Left lung (tissue), 4 donors: ENCODE measurements at regions not wholly inside any gene's neighbourhood (a gene's known extent, or its start where the extent isn't known, plus 50 kb on each side); places are given as distances from the start of the nearest gene placed in this dataset.

ENCODE experiments used
- ATAC-seq: fragments of 200-7000 bp; cut with Tn5 transposase; one replicate; pipeline ENCODE4 v1.9.1; 2020; ENCODE audit warnings: moderate library complexity
- DNase-seq, 4 donors: peaks; one replicate each; pipeline ENCODE4 v3.0.0-alpha.2; 2013 to 2020
- H3K27ac ChIP-seq, 2 donors: fragments of 200-600 bp; sonication (generic) in 1 of 2; one replicate each; pipeline versions ENCODE4 v1.5.0 to v1.8.0; 2020 to 2021
- H3K27me3 ChIP-seq, 2 donors: fragments of 200-600 bp; sonication (generic) in 1 of 2; one replicate each; pipeline versions ENCODE4 v1.5.0 to v1.8.0; 2020 to 2021
- H3K36me3 ChIP-seq, 2 donors: fragments of 200-600 bp; sonication (generic) in 1 of 2; one replicate each; pipeline versions ENCODE4 v1.5.0 to v1.8.0; 2020 to 2021
- H3K4me1 ChIP-seq, 2 donors: fragments of 200-600 bp; one replicate each; pipeline ENCODE4 v1.8.0; 2021
- H3K4me3 ChIP-seq, 2 donors: fragments of 200-600 bp; sonication (generic) in 1 of 2; one replicate each; pipeline versions ENCODE4 v1.5.0 to v1.8.0; 2020 to 2021; ENCODE audit warnings: mild to moderate bottlenecking in 1 of 2
- H3K9me3 ChIP-seq, 2 donors: fragments of 200-600 bp; sonication (generic) in 1 of 2; one replicate each; pipeline versions ENCODE4 v1.5.0 to v1.8.0; 2020 to 2021
- CTCF ChIP-seq, 2 donors: fragments of 200-600 bp; sonication (generic) in 1 of 2; IDR thresholded peaks; one replicate each; pipeline versions ENCODE4 v1.5.0 to v1.8.0; 2021; ENCODE audit warnings: antibody characterized with exemption in 2 of 2
- intact Hi-C, 2 donors: fragments of 100-400 bp; cut with DNase I; formaldehyde crosslinking; loops; one replicate each; pipeline versions ENCODE4 v1.11.2 to v1.14.2; 2022
- donor health status: DM: no; HTN: yes; CAD: no.
- donor health status: DM: no; HTN: no; CAD: no.

GRCh38 chr11:10920875-10921274, 63.0 kb upstream of the ZBED5 start:
- intact Hi-C loops, result no loop called here

GRCh38 chr11:10920205-10920604, 62.4 kb upstream of the ZBED5 start:
- Histone ChIP-seq H3K36me3 (no peaks in the 10 kb centered on the region), H3K4me3 (no peak overlapping the region), H3K27me3 (no peaks in the 10 kb centered on the region), H3K27ac (no peak overlapping the region), H3K4me1 (no peaks in the 10 kb centered on the region), H3K9me3 (peaks cover 0 to 5% of the 10 kb centered on the region in 2 donors)
- no peak for DNase-seq
- peak; percentile 56 for ATAC-seq
- intact Hi-C loops, result no loop called here
- TF ChIP-seq CTCF (IDR thresholded peaks at IDR 0.05), result no peak

More at GRCh38 chr11:10920875-10921274, 63.0 kb upstream of the ZBED5 start:
- DNase-seq (no peak), ATAC-seq (no peak)
- Histone ChIP-seq H3K9me3 (peaks cover 0 to 5% of the 10 kb centered on the region in 2 donors), H3K36me3 (no peaks in the 10 kb centered on the region), H3K4me1 (no peaks in the 10 kb centered on the region), H3K27me3 (no peaks in the 10 kb centered on the region), H3K4me3 (no peak overlapping the region), H3K27ac (no peak overlapping the region)
- no peak for TF ChIP-seq CTCF (IDR thresholded peaks at IDR 0.05)

- Histone ChIP-seq H3K9me3 (peaks cover 0 to 5% of the 10 kb centered on the region in 2 donors), H3K27ac (peak overlapping the region in 1 of 2 donors; percentile 45), H3K4me3 (no peak overlapping the region), H3K4me1 (no peaks in the 10 kb centered on the region), H3K27me3 (no peaks in the 10 kb centered on the region), H3K36me3 (no peaks in the 10 kb centered on the region)
- ATAC-seq (peak; percentile 33), DNase-seq (no peak)
- no peak for TF ChIP-seq CTCF (IDR thresholded peaks at IDR 0.05)
- intact Hi-C loops, result no loop called here
These were observed 60.8 kb upstream of the ZBED5 start for GRCh38 chr11:10918698-10919097.

GRCh38 chr11:10918275-10918674, 60.4 kb upstream of the ZBED5 start:
- Histone ChIP-seq H3K4me3 (no peak overlapping the region), H3K27ac (peak overlapping the region in 1 of 2 donors; percentile 45), H3K4me1 (no peaks in the 10 kb centered on the region), H3K36me3 (no peaks in the 10 kb centered on the region), H3K27me3 (no peaks in the 10 kb centered on the region), H3K9me3 (peaks cover 0 to 5% of the 10 kb centered on the region in 2 donors)
- intact Hi-C loops, result no loop called here
- TF ChIP-seq CTCF (IDR thresholded peaks at IDR 0.05), result no peak
- DNase-seq, result no peak
- peak; percentile 34 for ATAC-seq

- H3K4me3 ChIP-seq, result no peak overlapping the region
- H3K27me3 ChIP-seq, result no peaks in the 10 kb centered on the region
- no peaks in the 10 kb centered on the region for H3K36me3 ChIP-seq
- TF ChIP-seq CTCF (IDR thresholded peaks at IDR 0.05), result no peak
- peak overlapping the region in 1 of 2 donors; percentile 45 for H3K27ac ChIP-seq
- intact Hi-C loops, result no loop called here
- ATAC-seq, result no peak
- no peak for DNase-seq
- H3K4me1 ChIP-seq, result no peaks in the 10 kb centered on the region
- H3K9me3 ChIP-seq, result peaks cover 0 to 5% of the 10 kb centered on the region in 2 donors
These were observed 59.9 kb upstream of the ZBED5 start for GRCh38 chr11:10917802-10918201.
